ENCODE measurements at regions not wholly inside any gene's neighbourhood (a gene's known extent, or its start where the extent isn't known, plus 50 kb on each side); places are given as distances from the start of the nearest gene placed in this dataset.

DNA sequence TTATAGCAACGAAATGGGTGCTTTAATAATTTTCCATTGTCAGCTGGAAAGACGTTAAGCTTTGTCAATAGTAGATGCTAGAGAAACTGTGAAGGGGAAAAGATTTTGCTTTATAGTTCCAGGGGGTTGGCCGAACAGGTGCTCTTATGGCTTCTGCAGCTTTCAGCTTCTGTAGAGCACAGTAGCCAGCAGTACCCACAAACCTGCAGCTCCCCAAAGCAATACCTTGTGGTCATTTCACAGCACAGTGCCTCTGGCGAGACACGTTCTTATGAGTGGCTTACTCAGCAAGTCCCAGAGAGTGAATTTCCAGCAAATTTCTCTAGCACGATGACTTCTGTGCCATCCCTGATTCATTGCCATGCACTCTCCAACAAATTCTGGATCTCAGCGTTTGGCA, 416.3 kb upstream of the ATP2B1 start:
- H3K36me3 ChIP-seq (ENCODE audit: control insufficient read depth, insufficient read depth, low read length) = no peaks in the 10 kb centered on the region
- no peaks in the 10 kb centered on the region for H3K27me3 ChIP-seq (replicated peaks; ENCODE audit: control insufficient read depth, insufficient read depth, low read length)
- DNase-seq (ENCODE audit: extremely low read depth, insufficient read length) = no peak
- H3K4me3 ChIP-seq (replicated peaks; ENCODE audit: low read depth, low read length) = no peak overlapping the region
- TF ChIP-seq, protein P1, sequence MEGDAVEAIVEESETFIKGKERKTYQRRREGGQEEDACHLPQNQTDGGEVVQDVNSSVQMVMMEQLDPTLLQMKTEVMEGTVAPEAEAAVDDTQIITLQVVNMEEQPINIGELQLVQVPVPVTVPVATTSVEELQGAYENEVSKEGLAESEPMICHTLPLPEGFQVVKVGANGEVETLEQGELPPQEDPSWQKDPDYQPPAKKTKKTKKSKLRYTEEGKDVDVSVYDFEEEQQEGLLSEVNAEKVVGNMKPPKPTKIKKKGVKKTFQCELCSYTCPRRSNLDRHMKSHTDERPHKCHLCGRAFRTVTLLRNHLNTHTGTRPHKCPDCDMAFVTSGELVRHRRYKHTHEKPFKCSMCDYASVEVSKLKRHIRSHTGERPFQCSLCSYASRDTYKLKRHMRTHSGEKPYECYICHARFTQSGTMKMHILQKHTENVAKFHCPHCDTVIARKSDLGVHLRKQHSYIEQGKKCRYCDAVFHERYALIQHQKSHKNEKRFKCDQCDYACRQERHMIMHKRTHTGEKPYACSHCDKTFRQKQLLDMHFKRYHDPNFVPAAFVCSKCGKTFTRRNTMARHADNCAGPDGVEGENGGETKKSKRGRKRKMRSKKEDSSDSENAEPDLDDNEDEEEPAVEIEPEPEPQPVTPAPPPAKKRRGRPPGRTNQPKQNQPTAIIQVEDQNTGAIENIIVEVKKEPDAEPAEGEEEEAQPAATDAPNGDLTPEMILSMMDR (IDR thresholded peaks at IDR 0.05; ENCODE audit: insufficient read depth, low read length, poor library complexity, severe bottlenecking) = no peak

DNA sequence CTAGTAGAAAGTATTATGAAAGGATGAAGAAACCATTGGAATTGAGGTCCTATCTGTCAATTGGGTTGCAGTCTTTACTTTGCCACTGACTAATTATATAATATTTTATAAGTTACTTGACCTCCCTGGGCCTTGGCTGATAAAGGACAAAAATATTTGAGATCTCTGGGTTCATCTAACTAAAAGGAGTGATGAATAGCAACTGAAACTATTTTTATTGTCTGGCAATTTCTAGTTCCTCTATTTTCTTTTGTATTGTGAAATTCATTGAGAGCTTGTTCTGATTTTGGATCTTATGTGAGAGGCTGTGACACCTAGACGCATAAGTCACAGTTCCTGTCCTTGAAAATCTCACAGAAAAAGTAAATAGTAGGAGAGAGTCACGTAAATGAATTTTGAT, 415.7 kb upstream of the ATP2B1 start:
- Histone ChIP-seq H3K27me3 (replicated peaks; ENCODE audit: control insufficient read depth, insufficient read depth, low read length) (no peaks in the 10 kb centered on the region), H3K4me3 (replicated peaks; ENCODE audit: low read depth, low read length) (no peak overlapping the region), H3K36me3 (ENCODE audit: control insufficient read depth, insufficient read depth, low read length) (no peaks in the 10 kb centered on the region)
- peak; percentile 31 for DNase-seq (ENCODE audit: extremely low read depth, insufficient read length)
- TF ChIP-seq, protein P1 (IDR thresholded peaks at IDR 0.05; ENCODE audit: insufficient read depth, low read length, poor library complexity, severe bottlenecking) = no peak

DNA sequence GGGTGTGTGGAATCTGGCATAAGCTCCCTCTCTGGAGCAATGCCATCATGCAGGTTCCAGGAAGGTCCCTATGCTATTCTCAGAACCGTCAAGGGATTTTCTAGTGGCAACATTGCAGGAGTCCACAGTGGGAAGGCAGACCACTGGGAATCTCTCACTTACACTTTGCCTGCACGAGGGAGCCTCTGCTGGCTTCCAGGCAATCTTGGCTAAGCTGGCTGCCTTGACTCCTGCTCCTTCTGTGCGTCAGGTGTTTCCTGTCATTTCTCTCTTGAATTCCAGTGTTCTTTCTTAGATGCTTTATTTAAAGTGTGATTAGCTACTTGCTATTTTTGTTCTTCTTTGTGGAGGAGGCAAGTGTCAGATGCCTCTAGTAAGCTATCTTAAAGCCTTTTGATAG, 414.0 kb upstream of the ATP2B1 start:
- TF ChIP-seq, protein P1 (IDR thresholded peaks at IDR 0.05; ENCODE audit: insufficient read depth, low read length, poor library complexity, severe bottlenecking) = no peak
- no peak for DNase-seq (ENCODE audit: extremely low read depth, insufficient read length)

DNA sequence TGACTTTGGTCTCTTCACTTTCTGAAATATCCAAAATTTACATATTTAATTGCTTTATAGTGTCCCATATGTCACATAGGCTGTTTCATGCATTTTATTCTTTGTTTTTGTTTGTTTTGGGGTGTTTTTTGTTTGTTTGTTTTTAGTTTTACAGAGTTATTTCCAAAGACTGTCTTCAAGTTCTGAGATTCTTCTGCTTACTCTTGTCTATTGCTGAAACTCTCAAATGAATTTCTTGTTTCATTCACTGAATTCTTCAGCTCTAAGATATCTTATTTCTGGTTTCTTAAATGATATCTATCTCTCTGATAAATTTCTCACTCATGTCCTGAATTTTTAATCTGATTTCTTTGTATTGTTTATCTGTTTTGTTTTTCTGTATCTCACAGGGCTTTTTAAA, 412.0 kb upstream of the ATP2B1 start:
- no peaks in the 10 kb centered on the region for H3K36me3 ChIP-seq (ENCODE audit: control insufficient read depth, insufficient read depth, low read length)
- no peak overlapping the region for H3K4me3 ChIP-seq (replicated peaks; ENCODE audit: low read depth, low read length)
- no peak for DNase-seq (ENCODE audit: extremely low read depth, insufficient read length)
- H3K27me3 ChIP-seq (replicated peaks; ENCODE audit: control insufficient read depth, insufficient read depth, low read length) = no peaks in the 10 kb centered on the region
- TF ChIP-seq, protein P1 (IDR thresholded peaks at IDR 0.05; ENCODE audit: insufficient read depth, low read length, poor library complexity, severe bottlenecking) = no peak

More for the DNA sequence above, 414.0 kb upstream of the ATP2B1 start:
- Histone ChIP-seq H3K27me3 (replicated peaks; ENCODE audit: control insufficient read depth, insufficient read depth, low read length) (no peaks in the 10 kb centered on the region), H3K4me3 (replicated peaks; ENCODE audit: low read depth, low read length) (no peak overlapping the region), H3K36me3 (ENCODE audit: control insufficient read depth, insufficient read depth, low read length) (no peaks in the 10 kb centered on the region)

DNA sequence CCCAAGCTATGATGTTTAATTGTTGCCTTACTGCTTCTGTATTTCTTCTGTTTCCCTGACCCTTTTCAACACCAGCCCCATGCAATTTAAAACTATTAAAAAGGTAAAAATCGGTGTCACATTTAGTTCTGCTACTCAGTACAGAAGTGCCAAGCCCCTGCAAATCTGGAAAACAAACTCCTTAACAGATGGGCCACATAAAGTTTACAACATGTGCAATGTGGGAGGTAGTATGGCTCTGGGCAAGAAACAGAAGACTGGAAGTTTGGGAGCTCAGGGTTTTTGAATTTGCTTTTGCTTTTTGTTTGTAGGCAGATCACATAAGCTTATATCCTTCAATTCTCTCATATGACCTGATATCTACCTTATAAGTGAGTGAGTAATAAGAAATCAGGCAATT, 404.0 kb upstream of the ATP2B1 start:
- TF ChIP-seq, protein P1 (IDR thresholded peaks at IDR 0.05; ENCODE audit: insufficient read depth, low read length, poor library complexity, severe bottlenecking) = no peak
- no peaks in the 10 kb centered on the region for H3K27me3 ChIP-seq (replicated peaks; ENCODE audit: control insufficient read depth, insufficient read depth, low read length)
- DNase-seq (ENCODE audit: extremely low read depth, insufficient read length) = no peak
- no peaks in the 10 kb centered on the region for H3K36me3 ChIP-seq (ENCODE audit: control insufficient read depth, insufficient read depth, low read length)
- no peak overlapping the region for H3K4me3 ChIP-seq (replicated peaks; ENCODE audit: low read depth, low read length)
